Caco-2 (cell line): ENCODE measurements at regions not wholly inside any gene's neighbourhood (a gene's known extent, or its start where the extent isn't known, plus 50 kb on each side); places are given as distances from the start of the nearest gene placed in this dataset.

Source experiments
- BruUV-seq: library from RNA; stranded (reverse); fragments of 400-500 nt; replicated peaks from 2 replicates; lab custom pipeline; 2021; lab: Mats Ljungman, UMichigan
- CTCF ChIA-PET: fragments of 300-600 bp; sonication (Branson Sonifier 250); formaldehyde crosslinking; loops from one replicate; lab custom pipeline; 2022; ENCODE audit warnings: antibody characterized with exemption; lab: Charles Lee
- POLR2A ChIA-PET: fragments of 300-600 bp; sonication (Branson Sonifier 250); formaldehyde crosslinking; loops from one replicate; lab custom pipeline; 2022; ENCODE audit warnings: antibody characterized with exemption; lab: Charles Lee
- DNase-seq, 2 experiments: peaks; one replicate each; pipeline versions ENCODE4 v3.0.0 to v3.0.0-alpha.2; 2020 to 2022
- H3K27me3 ChIP-seq: replicated peaks from 2 replicates; pipeline ENCODE4 v1.6.0; 2011; ENCODE audit warnings: low read length; ENCODE audit not compliant: control insufficient read depth, insufficient read depth
- H3K36me3 ChIP-seq: 2 replicates; pipeline ENCODE4 v1.5.1; 2011; ENCODE audit warnings: low read length; ENCODE audit not compliant: control insufficient read depth, insufficient read depth
- H3K4me1 ChIP-seq: fragments of 250-450 bp; sonication (Bioruptor Pico); 2 replicates; pipeline ENCODE4 v1.5.1; 2020; ENCODE audit warnings: mild to moderate bottlenecking
- H3K4me3 ChIP-seq: 2 replicates; pipeline ENCODE4 v1.5.1; 2011; ENCODE audit warnings: low read depth, mild to moderate bottlenecking, control low read depth, low read length
- H3K9me3 ChIP-seq: fragments of 250-450 bp; sonication (Bioruptor Pico); 2 replicates; pipeline ENCODE4 v1.5.1; 2020; ENCODE audit warnings: mild to moderate bottlenecking, moderate library complexity
- H3K27ac Mint-ChIP-seq: one replicate; pipeline ENCODE4 v1.8.0; 2022; ENCODE audit warnings: mixed read lengths; ENCODE audit not compliant: unreplicated experiment
- H3K27me3 Mint-ChIP-seq: one replicate; pipeline ENCODE4 v1.8.0; 2022; ENCODE audit warnings: mixed read lengths; ENCODE audit not compliant: insufficient read depth, unreplicated experiment
- H3K36me3 Mint-ChIP-seq: one replicate; pipeline ENCODE4 v1.8.0; 2022; ENCODE audit warnings: mild to moderate bottlenecking, mixed read lengths; ENCODE audit not compliant: insufficient read depth, unreplicated experiment
- H3K4me1 Mint-ChIP-seq: one replicate; pipeline ENCODE4 v1.8.0; 2022; ENCODE audit warnings: low read depth, mixed read lengths; ENCODE audit not compliant: unreplicated experiment
- H3K4me3 Mint-ChIP-seq: one replicate; pipeline ENCODE4 v1.8.0; 2022; ENCODE audit warnings: mild to moderate bottlenecking, moderate library complexity, mixed read lengths; ENCODE audit not compliant: unreplicated experiment
- H3K9me3 Mint-ChIP-seq: one replicate; pipeline ENCODE4 v1.8.0; 2022; ENCODE audit warnings: mixed read lengths; ENCODE audit not compliant: unreplicated experiment
- intact Hi-C: fragments of 100-400 bp; cut with micrococcal nuclease; formaldehyde crosslinking; loops from one replicate; pipeline ENCODE4 v1.10.0; 2022; ENCODE audit not compliant: unreplicated experiment
- TF ChIP-seq, protein P1 (sequence below), 2 experiments: fragments of 200-600 bp in 1 of 2; IDR thresholded peaks; 1 replicate in 1 of 2; 2 replicates in 1 of 2; pipeline versions ENCODE4 v1.5.1 to v1.8.0; 2011 to 2022; ENCODE audit warnings: antibody characterized with exemption in 1 of 2, control low read depth in 1 of 2, inconsistent platforms in 1 of 2, low read depth in 1 of 2, low read length in 1 of 2, mild to moderate bottlenecking in 1 of 2, moderate library complexity in 1 of 2; ENCODE audit not compliant: insufficient read depth in 1 of 2, severe bottlenecking in 1 of 2, unreplicated experiment in 1 of 2

DNA sequence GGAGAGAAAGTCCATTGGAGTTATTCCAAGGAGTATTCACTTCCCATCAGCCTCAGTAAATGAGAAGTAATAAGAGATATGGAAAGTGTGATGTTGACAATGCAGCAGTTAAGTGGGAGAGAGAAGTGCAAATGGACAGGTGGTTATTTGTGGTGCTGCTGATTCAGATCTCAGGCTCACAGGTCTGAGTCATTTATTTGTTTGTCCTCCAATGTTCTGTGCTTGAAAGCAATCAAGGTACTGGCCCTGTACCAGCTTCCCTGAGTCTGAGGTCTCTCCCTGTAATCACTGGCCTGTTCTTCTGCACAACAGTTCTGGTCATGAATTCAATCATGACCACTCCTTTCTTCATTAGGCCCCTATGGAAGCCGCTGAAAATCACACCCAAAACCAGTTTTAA, 827.7 kb downstream of the MAFB start:
- Histone ChIP-seq H3K27me3 (no peaks in the 10 kb centered on the region), H3K36me3 (no peaks in the 10 kb centered on the region), H3K9me3 (no peaks in the 10 kb centered on the region), H3K4me1 (no peaks in the 10 kb centered on the region), H3K4me3 (no peak overlapping the region)
- H3K4me3 Mint-ChIP-seq: no peak overlapping the region
- H3K9me3 Mint-ChIP-seq: no peaks in the 10 kb centered on the region
- H3K36me3 Mint-ChIP-seq: no peaks in the 10 kb centered on the region
- DNase-seq: no peak
- TF ChIP-seq, protein P1, sequence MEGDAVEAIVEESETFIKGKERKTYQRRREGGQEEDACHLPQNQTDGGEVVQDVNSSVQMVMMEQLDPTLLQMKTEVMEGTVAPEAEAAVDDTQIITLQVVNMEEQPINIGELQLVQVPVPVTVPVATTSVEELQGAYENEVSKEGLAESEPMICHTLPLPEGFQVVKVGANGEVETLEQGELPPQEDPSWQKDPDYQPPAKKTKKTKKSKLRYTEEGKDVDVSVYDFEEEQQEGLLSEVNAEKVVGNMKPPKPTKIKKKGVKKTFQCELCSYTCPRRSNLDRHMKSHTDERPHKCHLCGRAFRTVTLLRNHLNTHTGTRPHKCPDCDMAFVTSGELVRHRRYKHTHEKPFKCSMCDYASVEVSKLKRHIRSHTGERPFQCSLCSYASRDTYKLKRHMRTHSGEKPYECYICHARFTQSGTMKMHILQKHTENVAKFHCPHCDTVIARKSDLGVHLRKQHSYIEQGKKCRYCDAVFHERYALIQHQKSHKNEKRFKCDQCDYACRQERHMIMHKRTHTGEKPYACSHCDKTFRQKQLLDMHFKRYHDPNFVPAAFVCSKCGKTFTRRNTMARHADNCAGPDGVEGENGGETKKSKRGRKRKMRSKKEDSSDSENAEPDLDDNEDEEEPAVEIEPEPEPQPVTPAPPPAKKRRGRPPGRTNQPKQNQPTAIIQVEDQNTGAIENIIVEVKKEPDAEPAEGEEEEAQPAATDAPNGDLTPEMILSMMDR (IDR thresholded peaks at IDR 0.05; ENCODE audit: insufficient read depth in 1 of 2, low read depth in 1 of 2, low read length in 1 of 2, severe bottlenecking in 1 of 2, unreplicated experiment in 1 of 2): no peak
- CTCF ChIA-PET: no interaction called here
- BruUV-seq: no TSS peak
- H3K4me1 Mint-ChIP-seq: no peaks in the 10 kb centered on the region
- H3K27me3 Mint-ChIP-seq: peaks cover 9% of the 10 kb centered on the region
- intact Hi-C loops: no loop called here
- H3K27ac Mint-ChIP-seq: no peak overlapping the region
- POLR2A ChIA-PET: no interaction called here

DNA sequence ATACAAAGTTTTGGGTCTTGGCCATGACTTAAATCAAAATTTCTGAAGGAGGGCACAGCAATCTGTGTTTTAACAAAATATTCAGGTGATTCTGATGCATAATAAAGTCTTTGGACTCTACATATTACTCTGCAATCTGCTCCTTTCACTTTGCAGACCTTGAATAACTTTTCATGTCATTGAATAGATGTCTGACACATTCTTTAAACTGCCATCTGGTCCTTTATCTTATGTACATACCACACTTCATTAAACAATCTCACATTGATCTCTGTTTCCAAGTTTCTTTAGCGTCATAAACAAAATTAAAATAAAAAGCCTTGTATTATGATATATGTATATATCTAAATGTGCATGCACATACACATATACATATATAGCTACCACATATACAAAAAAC, 831.2 kb downstream of the MAFB start:
- Histone ChIP-seq H3K36me3 (no peaks in the 10 kb centered on the region), H3K9me3 (no peaks in the 10 kb centered on the region), H3K4me1 (no peaks in the 10 kb centered on the region), H3K4me3 (no peak overlapping the region), H3K27me3 (no peaks in the 10 kb centered on the region)
- intact Hi-C loops: no loop called here
- no peak overlapping the region for H3K27ac Mint-ChIP-seq
- H3K4me3 Mint-ChIP-seq: no peak overlapping the region
- no TSS peak for BruUV-seq
- ChIA-PET CTCF (no interaction called here), POLR2A (no interaction called here)
- H3K36me3 Mint-ChIP-seq: no peaks in the 10 kb centered on the region
- TF ChIP-seq, protein P1 (IDR thresholded peaks at IDR 0.05; ENCODE audit: insufficient read depth in 1 of 2, low read depth in 1 of 2, low read length in 1 of 2, severe bottlenecking in 1 of 2, unreplicated experiment in 1 of 2): no peak
- no peak for DNase-seq
- no peaks in the 10 kb centered on the region for H3K9me3 Mint-ChIP-seq
- no peaks in the 10 kb centered on the region for H3K4me1 Mint-ChIP-seq
- H3K27me3 Mint-ChIP-seq: peaks cover 9% of the 10 kb centered on the region

DNA sequence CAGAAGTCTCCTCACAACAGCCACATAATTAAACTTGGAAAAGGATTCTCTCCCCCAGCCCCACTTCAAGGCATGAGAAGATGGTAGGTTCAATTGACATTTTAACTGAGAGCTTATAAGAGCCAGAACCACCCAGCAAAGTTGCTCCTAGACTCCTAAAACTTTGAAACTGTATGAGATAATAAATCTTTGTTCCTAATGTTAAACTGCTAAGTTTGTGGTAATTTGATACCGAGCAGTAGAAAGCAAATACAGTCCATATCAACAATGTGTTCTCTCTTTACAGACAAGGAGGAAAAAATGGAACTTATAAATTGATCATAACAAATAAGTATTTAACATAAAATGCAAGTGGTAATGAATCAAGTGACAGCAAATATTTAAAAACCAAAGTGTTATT, 831.8 kb downstream of the MAFB start:
- CTCF ChIA-PET: no interaction called here
- H3K27me3 ChIP-seq: no peaks in the 10 kb centered on the region
- H3K27ac Mint-ChIP-seq: no peak overlapping the region
- H3K9me3 Mint-ChIP-seq: no peaks in the 10 kb centered on the region
- no peaks in the 10 kb centered on the region for H3K4me1 Mint-ChIP-seq
- no peaks in the 10 kb centered on the region for H3K36me3 Mint-ChIP-seq
- no peak for DNase-seq
- no peaks in the 10 kb centered on the region for H3K9me3 ChIP-seq
- H3K4me1 ChIP-seq: no peaks in the 10 kb centered on the region
- TF ChIP-seq, protein P1 (IDR thresholded peaks at IDR 0.05; ENCODE audit: insufficient read depth in 1 of 2, low read depth in 1 of 2, low read length in 1 of 2, severe bottlenecking in 1 of 2, unreplicated experiment in 1 of 2): no peak
- BruUV-seq: no TSS peak
- no peak overlapping the region for H3K4me3 Mint-ChIP-seq
- H3K27me3 Mint-ChIP-seq: peaks cover 9% of the 10 kb centered on the region
- intact Hi-C loops: no loop called here
- POLR2A ChIA-PET: no interaction called here
- H3K36me3 ChIP-seq: no peaks in the 10 kb centered on the region
- no peak overlapping the region for H3K4me3 ChIP-seq
